HepG2 (cell line): ENCODE measurements at regions not wholly inside any gene's neighbourhood (a gene's known extent, or its start where the extent isn't known, plus 50 kb on each side); places are given as distances from the start of the nearest gene placed in this dataset.

Experiments used
- CBFB ChIP-seq: sonication (generic); formaldehyde crosslinking; IDR thresholded peaks from 2 replicates; pipeline ENCODE4 v1.4.0; 2020; ENCODE audit warnings: missing genetic modification reagents
- CREM ChIP-seq, 2 experiments: sonication (generic) in 1 of 2; formaldehyde crosslinking in 1 of 2; IDR thresholded peaks; 2 replicates each; pipeline versions ENCODE4 v1.4.0 to v1.6.1; 2016 to 2020; ENCODE audit warnings: antibody characterized with exemption in 1 of 2, mild to moderate bottlenecking in 1 of 2, missing genetic modification reagents in 1 of 2
- EHMT2 ChIP-seq: fragments of 200-600 bp; sonication (generic); IDR thresholded peaks from 2 replicates; pipeline ENCODE4 v1.7.0; 2017; ENCODE audit warnings: antibody characterized with exemption, low read depth, low read length, borderline replicate concordance
- FOSL2 ChIP-seq: sonication (generic); formaldehyde crosslinking; IDR thresholded peaks from 2 replicates; pipeline ENCODE4 v1.4.0; 2020; ENCODE audit warnings: missing genetic modification reagents
- FOXJ3 ChIP-seq: sonication (generic); formaldehyde crosslinking; IDR thresholded peaks from 2 replicates; pipeline ENCODE4 v1.4.0; 2020; ENCODE audit warnings: missing genetic modification reagents, mild to moderate bottlenecking, borderline replicate concordance
- GATAD1 ChIP-seq: IDR thresholded peaks from 2 replicates; pipeline ENCODE4 v1.6.1; 2016; ENCODE audit warnings: missing genetic modification reagents, missing compliant biosample characterization
- HMG20A ChIP-seq: IDR thresholded peaks from 2 replicates; pipeline ENCODE4 v1.6.1; 2016; ENCODE audit warnings: borderline replicate concordance
- HNF4A ChIP-seq: sonication (generic); formaldehyde crosslinking; IDR thresholded peaks from 2 replicates; pipeline ENCODE4 v1.4.0; 2020; ENCODE audit warnings: missing genetic modification reagents
- KAT8 ChIP-seq: IDR thresholded peaks from 2 replicates; pipeline ENCODE4 v1.6.1; 2016; ENCODE audit warnings: missing genetic modification reagents, missing compliant biosample characterization
- KDM4B ChIP-seq: sonication (generic); formaldehyde crosslinking; IDR thresholded peaks from 2 replicates; pipeline ENCODE4 v1.4.0; 2020; ENCODE audit warnings: missing genetic modification reagents
- MIER3 ChIP-seq: IDR thresholded peaks from 2 replicates; pipeline ENCODE4 v1.6.1; 2016; ENCODE audit warnings: missing compliant biosample characterization, borderline replicate concordance
- MIXL1 ChIP-seq: IDR thresholded peaks from 2 replicates; pipeline ENCODE4 v1.6.1; 2016
- NCOA2 ChIP-seq: sonication (generic); formaldehyde crosslinking; IDR thresholded peaks from 2 replicates; pipeline ENCODE4 v1.8.0; 2022; ENCODE audit warnings: inconsistent platforms
- PTBP1 ChIP-seq: fragments of 200-400 bp; formaldehyde crosslinking; IDR thresholded peaks from 2 replicates; pipeline ENCODE4 v1.6.1; 2018; ENCODE audit warnings: low read length, low read depth; ENCODE audit not compliant: poor library complexity, severe bottlenecking
- TBX2 ChIP-seq: sonication (generic); formaldehyde crosslinking; IDR thresholded peaks from 2 replicates; pipeline ENCODE4 v1.5.0; 2020; ENCODE audit warnings: missing genetic modification reagents, mild to moderate bottlenecking, borderline replicate concordance
- TEAD3 ChIP-seq: optimal IDR thresholded peaks from 2 replicates; pipeline ENCODE3; 2016; ENCODE audit warnings: borderline replicate concordance
- ZBTB7B ChIP-seq: sonication (generic); formaldehyde crosslinking; IDR thresholded peaks from 2 replicates; pipeline ENCODE4 v1.4.0; 2020; ENCODE audit warnings: missing genetic modification reagents
- ZNF674 ChIP-seq: sonication (generic); formaldehyde crosslinking; IDR thresholded peaks from 2 replicates; pipeline ENCODE4 v1.5.0; 2020; ENCODE audit warnings: low read depth, mild to moderate bottlenecking, missing genetic modification reagents
- TF ChIP-seq, protein P1 (sequence below): sonication (generic); formaldehyde crosslinking; IDR thresholded peaks from 2 replicates; pipeline ENCODE4 v1.8.1; 2023; ENCODE audit warnings: missing genetic modification reagents, mild to moderate bottlenecking, borderline replicate concordance
- TF ChIP-seq, protein P2 (sequence below): sonication (generic); formaldehyde crosslinking; conservative IDR thresholded peaks from 2 replicates; pipeline ENCODE4 v1.4.0; 2020; ENCODE audit warnings: mild to moderate bottlenecking, missing genetic modification reagents, moderate library complexity
- TF ChIP-seq, protein P3 (sequence below): sonication (generic); formaldehyde crosslinking; IDR thresholded peaks from 2 replicates; pipeline ENCODE4 v1.4.0; 2020; ENCODE audit warnings: missing genetic modification reagents, mild to moderate bottlenecking, borderline replicate concordance
- TF ChIP-seq, protein P4 (sequence below): IDR thresholded peaks from 2 replicates; pipeline ENCODE4 v1.6.1; 2016; ENCODE audit warnings: missing genetic modification reagents, missing compliant biosample characterization
- TF ChIP-seq, protein P5 (sequence below), 2 experiments: fragments of 450-650 bp in 1 of 2; sonication (generic) in 1 of 2; formaldehyde crosslinking; IDR thresholded peaks; 2 replicates each; pipeline versions ENCODE4 v1.5.0 to v1.8.0; 2020 to 2022; ENCODE audit warnings: mild to moderate bottlenecking in 1 of 2, missing genetic modification reagents in 1 of 2

DNA sequence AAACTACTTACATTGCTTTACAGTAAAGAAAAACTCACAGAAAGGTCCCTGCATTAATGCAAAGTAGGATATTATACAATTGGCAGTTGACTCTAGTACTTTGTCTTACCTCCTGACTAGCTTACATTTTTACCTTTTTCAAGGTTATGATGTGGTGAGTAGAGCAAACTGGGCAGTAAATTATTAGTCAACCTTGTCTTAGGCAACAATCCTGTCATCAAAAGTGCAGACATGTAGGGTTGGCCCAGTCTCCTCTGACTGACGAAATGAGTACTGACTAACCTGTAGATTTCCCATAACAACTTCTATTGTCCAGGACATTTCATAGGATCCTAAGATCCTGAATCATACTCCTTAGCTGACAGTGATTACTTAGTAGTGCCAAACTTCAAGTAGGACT, 142.0 kb upstream of the NUDT6 start (continued):
- TF ChIP-seq, protein P1, sequence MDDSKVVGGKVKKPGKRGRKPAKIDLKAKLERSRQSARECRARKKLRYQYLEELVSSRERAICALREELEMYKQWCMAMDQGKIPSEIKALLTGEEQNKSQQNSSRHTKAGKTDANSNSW (CRISPR knock-in tag), result no peak
- TF ChIP-seq FOSL2 (peak; percentile 87), MIER3 (peak; percentile 65; the same call in 1 of the 2 replicates), PTBP1 (no peak), HNF4A (CRISPR knock-in tag) (peak; percentile 66), GATAD1 (CRISPR knock-in tag) (0 out of 2 replicates have a peak, but pooled peaks have one; percentile 33), EHMT2 (peak; percentile 77; the same call in 1 of the 2 replicates), CBFB (peak; percentile 84), NCOA2 (CRISPR knock-in tag) (peak; percentile 86), KAT8 (peak; percentile 59; the same call in 1 of the 2 replicates), CREM (IDR thresholded peaks at IDR 0.05) (peak; percentile 61; the same call in 1 of the 2 replicates), CREM (CRISPR knock-in tag; IDR thresholded peaks at IDR 0.05) (no peak), KDM4B (CRISPR knock-in tag) (no peak), MIXL1 (CRISPR knock-in tag) (peak; percentile 44; the same call in 1 of the 2 replicates), TEAD3 (CRISPR knock-in tag) (peak; percentile 46), ZNF674 (CRISPR knock-in tag) (no peak), HMG20A (CRISPR knock-in tag) (peak; percentile 69), TBX2 (CRISPR knock-in tag) (peak; percentile 50; the same call in 1 of the 2 replicates), FOXJ3 (CRISPR knock-in tag) (peak; percentile 37; the same call in 1 of the 2 replicates), ZBTB7B (CRISPR knock-in tag) (no peak)
- TF ChIP-seq, protein P2, sequence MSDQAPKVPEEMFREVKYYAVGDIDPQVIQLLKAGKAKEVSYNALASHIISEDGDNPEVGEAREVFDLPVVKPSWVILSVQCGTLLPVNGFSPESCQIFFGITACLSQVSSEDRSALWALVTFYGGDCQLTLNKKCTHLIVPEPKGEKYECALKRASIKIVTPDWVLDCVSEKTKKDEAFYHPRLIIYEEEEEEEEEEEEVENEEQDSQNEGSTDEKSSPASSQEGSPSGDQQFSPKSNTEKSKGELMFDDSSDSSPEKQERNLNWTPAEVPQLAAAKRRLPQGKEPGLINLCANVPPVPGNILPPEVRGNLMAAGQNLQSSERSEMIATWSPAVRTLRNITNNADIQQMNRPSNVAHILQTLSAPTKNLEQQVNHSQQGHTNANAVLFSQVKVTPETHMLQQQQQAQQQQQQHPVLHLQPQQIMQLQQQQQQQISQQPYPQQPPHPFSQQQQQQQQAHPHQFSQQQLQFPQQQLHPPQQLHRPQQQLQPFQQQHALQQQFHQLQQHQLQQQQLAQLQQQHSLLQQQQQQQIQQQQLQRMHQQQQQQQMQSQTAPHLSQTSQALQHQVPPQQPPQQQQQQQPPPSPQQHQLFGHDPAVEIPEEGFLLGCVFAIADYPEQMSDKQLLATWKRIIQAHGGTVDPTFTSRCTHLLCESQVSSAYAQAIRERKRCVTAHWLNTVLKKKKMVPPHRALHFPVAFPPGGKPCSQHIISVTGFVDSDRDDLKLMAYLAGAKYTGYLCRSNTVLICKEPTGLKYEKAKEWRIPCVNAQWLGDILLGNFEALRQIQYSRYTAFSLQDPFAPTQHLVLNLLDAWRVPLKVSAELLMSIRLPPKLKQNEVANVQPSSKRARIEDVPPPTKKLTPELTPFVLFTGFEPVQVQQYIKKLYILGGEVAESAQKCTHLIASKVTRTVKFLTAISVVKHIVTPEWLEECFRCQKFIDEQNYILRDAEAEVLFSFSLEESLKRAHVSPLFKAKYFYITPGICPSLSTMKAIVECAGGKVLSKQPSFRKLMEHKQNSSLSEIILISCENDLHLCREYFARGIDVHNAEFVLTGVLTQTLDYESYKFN (CRISPR knock-in tag), result peak; percentile 71
- TF ChIP-seq, protein P3, sequence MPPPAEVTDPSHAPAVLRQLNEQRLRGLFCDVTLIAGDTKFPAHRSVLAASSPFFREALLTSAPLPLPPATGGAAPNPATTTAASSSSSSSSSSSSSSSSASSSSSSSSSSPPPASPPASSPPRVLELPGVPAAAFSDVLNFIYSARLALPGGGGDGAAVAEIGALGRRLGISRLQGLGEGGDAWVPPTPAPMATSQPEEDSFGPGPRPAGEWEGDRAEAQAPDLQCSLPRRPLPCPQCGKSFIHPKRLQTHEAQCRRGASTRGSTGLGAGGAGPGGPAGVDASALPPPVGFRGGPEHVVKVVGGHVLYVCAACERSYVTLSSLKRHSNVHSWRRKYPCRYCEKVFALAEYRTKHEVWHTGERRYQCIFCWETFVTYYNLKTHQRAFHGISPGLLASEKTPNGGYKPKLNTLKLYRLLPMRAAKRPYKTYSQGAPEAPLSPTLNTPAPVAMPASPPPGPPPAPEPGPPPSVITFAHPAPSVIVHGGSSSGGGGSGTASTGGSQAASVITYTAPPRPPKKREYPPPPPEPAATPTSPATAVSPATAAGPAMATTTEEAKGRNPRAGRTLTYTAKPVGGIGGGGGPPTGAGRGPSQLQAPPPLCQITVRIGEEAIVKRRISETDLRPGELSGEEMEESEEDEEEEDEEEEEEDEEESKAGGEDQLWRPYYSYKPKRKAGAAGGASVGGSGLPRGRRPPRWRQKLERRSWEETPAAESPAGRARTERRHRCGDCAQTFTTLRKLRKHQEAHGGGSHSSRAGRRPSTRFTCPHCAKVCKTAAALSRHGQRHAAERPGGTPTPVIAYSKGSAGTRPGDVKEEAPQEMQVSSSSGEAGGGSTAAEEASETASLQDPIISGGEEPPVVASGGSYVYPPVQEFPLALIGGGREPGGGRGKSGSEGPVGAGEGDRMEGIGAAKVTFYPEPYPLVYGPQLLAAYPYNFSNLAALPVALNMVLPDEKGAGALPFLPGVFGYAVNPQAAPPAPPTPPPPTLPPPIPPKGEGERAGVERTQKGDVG (CRISPR knock-in tag), result no peak
- TF ChIP-seq, protein P4, sequence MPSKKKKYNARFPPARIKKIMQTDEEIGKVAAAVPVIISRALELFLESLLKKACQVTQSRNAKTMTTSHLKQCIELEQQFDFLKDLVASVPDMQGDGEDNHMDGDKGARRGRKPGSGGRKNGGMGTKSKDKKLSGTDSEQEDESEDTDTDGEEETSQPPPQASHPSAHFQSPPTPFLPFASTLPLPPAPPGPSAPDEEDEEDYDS (CRISPR knock-in tag), result peak; percentile 45; the same call in 1 of the 2 replicates
- TF ChIP-seq, protein P5, sequence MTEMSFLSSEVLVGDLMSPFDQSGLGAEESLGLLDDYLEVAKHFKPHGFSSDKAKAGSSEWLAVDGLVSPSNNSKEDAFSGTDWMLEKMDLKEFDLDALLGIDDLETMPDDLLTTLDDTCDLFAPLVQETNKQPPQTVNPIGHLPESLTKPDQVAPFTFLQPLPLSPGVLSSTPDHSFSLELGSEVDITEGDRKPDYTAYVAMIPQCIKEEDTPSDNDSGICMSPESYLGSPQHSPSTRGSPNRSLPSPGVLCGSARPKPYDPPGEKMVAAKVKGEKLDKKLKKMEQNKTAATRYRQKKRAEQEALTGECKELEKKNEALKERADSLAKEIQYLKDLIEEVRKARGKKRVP (CRISPR knock-in tag; IDR thresholded peaks at IDR 0.05), result peak in 1 of 2 experiments; percentile 89; a peak in 2 of 4 replicates
